KBM-7 (cell line): ENCODE measurements at regions not wholly inside any gene's neighbourhood (a gene's known extent, or its start where the extent isn't known, plus 50 kb on each side); places are given as distances from the start of the nearest gene placed in this dataset.

Source experiments
- DNase-seq: peaks from one replicate; pipeline ENCODE4 v3.0.0-alpha.2; 2015
- in situ Hi-C: fragments of 300-500 bp; cut with MboI; formaldehyde crosslinking; loops from 2 replicates; pipeline ENCODE4 v1.14.3; 2020; ENCODE audit warnings: low sequenced_read_pairs, low pct_unique_long_range_greater_than_20kb, mixed read lengths

GRCh38 chr15:63453186-63453905 is 51.0 kb upstream of the USP3 start:
- no peak for DNase-seq
- in situ Hi-C loops: no loop called here

DNA sequence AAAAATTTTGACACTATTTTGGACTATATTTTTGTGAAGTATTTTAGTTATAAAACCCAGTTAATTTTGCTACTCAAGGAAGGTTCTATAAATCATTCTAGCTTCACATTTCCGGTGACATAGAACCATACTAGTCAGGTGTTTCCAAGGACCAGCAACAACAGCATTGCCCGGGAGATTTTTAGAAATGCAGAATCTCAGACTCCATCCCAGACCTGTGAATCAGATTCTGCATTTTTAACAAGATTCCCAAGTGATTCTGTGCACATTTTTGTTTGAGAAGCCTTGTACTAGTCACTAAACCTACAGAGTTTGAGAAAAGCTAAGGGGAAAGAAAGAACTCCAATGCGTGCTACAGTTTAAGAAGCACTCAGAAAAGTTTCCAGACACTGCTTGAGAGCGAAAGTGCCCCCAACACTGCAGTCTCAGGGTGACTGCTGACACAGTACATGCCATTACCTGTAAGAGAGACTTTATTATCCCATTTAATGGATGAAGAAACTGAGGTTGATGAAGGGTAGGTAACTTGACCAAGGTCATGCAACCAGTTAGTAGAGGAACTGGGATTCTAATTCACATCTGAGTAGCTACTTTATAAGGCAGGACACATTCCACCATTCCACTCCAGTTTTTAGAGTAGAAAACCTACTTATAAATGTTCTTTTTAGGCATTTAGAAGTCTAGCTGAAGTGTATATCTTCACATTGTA is 49.7 kb upstream of the USP3 start:
- no peak for DNase-seq
- in situ Hi-C loops: no loop called here
